NCI-H446 (cell line): ENCODE measurements at regions not wholly inside any gene's neighbourhood (a gene's known extent, or its start where the extent isn't known, plus 50 kb on each side); places are given as distances from the start of the nearest gene placed in this dataset.
"Not testable (repeated sequence)": the region's sequence is repeated elsewhere in the genome, so short reads cannot be mapped to it uniquely, and the experiment has no call there.

Source experiments
- DNase-seq, 2 experiments: peaks; one replicate each; lab custom pipeline; 2025; lab: John Stamatoyannopoulos, UW

DNA sequence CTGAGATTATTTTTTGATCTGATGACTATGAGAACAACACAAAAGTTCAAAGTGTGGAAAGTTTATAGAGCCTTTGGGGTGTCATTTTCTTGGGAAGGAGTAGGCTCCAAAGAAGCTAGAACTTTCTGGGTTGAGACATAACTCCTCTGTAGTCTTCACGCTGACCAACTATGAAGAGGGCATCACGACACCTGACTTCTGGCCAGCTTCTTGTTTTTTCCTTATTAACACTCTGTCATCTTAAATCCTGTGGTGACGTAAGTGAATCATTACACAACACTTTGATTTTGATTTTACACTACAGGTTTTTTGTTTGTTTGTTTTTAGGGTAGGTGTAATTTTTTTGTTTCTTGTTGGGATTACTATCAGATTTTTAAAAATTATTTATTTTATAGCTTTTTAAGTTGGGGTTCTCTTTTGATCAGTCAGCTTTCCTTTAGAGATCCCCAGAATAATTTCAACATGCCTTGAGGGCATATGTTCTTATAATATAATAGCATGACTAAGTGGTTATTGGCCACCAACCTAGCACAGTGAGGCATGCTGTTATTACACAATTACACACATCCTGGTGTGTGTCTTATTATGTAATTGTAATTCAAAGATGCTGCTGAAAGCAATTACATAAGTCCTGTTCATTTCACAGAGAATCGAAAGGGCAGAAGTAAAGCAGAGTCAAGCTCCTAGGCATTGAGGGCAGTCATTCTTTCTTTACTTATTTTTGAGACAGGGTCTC lies 281.6 kb upstream of the NOTCH2NLA start:
- not testable (repeated sequence) for DNase-seq

GRCh38 chr1:146504121-146504520 lies 275.3 kb upstream of the NOTCH2NLA start:
- DNase-seq: not testable (repeated sequence)

GRCh38 chr1:146487555-146487954 lies 258.7 kb upstream of the NOTCH2NLA start:
- not testable (repeated sequence) for DNase-seq

DNA sequence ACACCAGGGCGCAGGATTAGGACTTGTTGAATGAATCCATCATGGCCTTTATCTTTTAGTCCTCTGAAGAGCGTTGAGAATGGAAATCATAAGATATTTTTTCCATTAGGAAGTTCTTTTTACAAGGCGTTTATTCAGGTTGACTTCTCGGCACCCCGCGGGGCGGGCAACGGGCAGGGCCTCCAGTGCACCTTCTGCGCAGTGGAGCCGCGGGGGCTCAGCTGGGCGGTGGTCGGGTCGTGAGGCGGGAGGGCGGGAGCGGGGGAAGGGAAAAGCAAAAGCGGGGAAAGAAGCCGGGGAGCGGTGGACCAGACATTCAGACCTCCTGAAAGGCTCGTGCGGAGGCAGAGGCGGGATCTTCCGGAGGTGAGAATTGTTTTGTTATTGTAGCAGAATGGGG lies 258.3 kb upstream of the NOTCH2NLA start:
- DNase-seq: not testable (repeated sequence)

DNA sequence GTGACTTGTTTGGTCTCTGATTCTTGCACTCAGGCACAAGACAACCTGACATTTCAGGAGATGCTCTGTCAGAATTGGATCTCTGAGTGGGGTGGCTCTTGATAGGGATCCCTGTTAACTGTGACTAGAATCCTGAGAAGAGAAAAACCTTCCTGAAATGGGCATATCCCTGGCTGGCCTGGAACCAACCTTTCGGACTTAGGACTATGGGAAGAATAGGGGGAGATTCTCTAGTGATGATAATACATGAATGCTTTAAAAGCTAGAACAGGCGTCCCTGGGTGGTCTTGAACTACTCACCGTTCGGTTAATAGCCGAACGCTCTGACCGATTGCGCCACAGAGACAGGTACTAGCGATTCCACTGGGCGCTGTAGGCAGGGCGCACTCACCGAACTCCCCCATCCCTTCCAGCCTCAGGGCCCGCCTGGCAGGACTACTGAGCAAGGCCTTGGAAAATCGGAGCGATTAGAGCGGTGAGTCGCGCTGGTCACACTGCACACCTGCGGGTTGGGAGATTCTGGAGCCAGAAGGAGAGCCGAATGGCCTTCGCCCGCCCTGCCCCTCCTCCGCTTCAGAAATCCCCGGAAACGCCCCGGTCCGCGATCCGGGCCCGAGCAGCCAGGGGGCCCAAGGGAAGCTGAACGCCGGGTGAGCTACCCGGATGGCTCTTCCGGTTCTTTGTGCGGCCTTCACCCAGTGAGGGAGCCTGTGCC lies 257.6 kb upstream of the NOTCH2NLA start:
- DNase-seq: peak in 1 of 2 experiments; percentile 5

GRCh38 chr1:146484195-146484594 lies 255.4 kb upstream of the NOTCH2NLA start:
- not testable (repeated sequence) for DNase-seq

- DNase-seq: not testable (repeated sequence)
Measured at GRCh38 chr1:146479188-146479587, 250.4 kb upstream of the NOTCH2NLA start.

DNA sequence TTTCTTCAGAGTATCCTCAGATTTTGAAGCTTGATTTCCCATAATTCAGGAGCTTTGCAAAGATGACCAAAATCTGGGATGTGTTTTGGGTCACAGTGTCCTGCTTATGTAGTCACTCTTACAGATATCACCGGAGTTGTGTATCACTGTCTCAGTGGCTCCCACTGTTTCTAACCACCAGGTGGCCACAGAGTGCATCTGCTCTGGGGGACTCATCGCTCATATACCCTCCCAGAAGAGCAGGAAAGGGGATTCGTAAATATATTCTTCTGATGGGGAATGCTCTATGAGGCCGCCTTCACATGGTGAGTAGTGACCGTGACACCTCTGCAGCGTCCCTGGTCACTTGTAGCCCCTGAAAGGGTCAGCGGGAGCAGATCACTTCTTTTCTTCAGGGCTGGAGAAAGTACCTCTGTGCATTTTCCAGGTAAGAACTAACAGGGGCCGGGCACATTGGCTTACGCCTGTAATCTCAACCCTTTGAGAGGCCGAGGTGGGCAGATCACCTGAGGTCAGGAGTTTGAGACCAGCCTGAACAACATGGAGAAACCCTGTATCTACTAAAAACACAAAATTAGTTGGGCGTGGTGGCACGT lies 249.4 kb upstream of the NOTCH2NLA start:
- peak in 1 of 2 experiments; percentile 59 for DNase-seq

DNA sequence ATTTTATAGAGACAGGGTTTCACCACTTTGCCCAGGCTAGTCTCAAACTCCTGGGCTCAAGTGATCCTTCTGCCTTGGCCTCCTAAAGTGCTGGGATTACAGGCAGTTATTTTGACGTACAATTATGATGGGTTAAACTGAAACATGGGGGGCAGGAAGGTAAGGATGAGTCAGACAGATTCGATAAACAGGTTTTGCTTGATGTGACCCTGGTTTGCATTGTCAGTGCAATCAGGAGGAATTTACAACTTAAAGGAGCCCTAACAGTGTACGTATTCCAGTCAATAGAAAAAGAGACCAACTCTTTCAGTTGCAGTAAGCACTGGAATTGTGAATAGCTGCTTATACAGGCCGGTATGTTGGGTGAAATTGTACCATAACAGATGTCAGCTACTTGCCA lies 246.3 kb upstream of the NOTCH2NLA start:
- DNase-seq: not testable (repeated sequence)

DNA sequence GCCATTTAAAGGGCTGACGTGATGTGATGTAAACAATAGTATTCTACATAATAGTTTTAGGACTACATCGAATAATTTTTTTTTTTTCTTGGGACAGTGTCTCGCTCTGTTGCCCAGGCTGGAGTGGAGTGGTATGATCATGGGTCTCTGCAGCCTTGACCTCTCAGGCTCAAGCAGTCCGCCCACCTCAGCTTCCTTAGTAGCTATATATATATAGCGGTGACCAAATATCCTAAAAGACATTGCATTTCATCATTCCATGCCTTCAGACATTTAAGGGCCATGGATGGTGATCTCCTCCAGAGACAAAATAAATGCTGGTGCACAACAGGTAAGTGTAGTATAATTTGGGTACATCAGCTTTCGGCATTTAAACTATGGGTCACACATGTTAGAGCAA lies 245.4 kb upstream of the NOTCH2NLA start:
- DNase-seq: not testable (repeated sequence)

- DNase-seq: peak; percentile 54 to 87
Measured at GRCh38 chr1:146472192-146472861, 243.5 kb upstream of the NOTCH2NLA start.

DNA sequence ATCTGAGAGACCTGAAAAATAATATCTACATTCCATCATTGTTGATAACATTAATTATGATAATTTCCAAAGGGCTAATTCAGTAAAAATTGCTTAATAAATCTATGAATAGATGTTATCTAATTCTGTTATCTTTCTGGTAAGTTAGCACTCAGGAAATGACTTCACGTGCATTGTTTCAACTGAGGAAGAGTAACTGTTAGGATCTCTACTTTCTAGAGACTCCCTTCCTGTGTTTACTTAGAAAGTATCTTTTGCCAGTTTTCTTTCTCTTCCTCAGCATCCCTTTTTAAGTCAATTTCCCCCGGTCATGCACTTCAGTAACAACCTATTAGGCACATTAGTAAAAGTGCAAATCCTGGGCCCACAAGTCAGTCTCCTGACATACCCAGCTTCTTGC lies 231.1 kb upstream of the NOTCH2NLA start:
- DNase-seq: not testable (repeated sequence)

DNA sequence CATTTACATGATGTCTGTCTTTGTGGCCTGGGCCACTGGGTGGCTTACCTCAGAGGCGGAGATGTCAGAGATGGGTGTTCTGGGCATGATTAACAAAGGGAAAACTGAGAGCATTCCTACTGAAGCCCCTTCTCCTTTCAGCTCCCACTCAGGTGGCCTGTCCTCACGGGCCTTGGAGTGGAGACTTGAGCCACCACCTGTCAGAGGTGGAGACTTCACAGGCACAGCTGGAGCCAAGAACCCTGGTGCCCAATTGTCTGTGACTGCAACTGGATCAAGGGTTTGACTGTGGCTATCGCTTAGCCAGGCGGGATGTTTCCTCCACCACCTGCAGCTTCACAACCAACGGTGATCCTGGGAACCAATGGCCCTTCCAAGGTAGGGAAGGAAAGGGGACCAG lies 230.5 kb upstream of the NOTCH2NLA start:
- not testable (repeated sequence) for DNase-seq

GRCh38 chr1:146448877-146449246 lies 220.0 kb upstream of the NOTCH2NLA start:
- not testable (repeated sequence) for DNase-seq

GRCh38 chr1:146448212-146448876 lies 219.5 kb upstream of the NOTCH2NLA start:
- DNase-seq: not testable (repeated sequence)

GRCh38 chr1:146443871-146444222 lies 215.0 kb upstream of the NOTCH2NLA start:
- DNase-seq: not testable (repeated sequence)

- not testable (repeated sequence) for DNase-seq
Measured at GRCh38 chr1:146443088-146443870, 214.5 kb upstream of the NOTCH2NLA start.

DNA sequence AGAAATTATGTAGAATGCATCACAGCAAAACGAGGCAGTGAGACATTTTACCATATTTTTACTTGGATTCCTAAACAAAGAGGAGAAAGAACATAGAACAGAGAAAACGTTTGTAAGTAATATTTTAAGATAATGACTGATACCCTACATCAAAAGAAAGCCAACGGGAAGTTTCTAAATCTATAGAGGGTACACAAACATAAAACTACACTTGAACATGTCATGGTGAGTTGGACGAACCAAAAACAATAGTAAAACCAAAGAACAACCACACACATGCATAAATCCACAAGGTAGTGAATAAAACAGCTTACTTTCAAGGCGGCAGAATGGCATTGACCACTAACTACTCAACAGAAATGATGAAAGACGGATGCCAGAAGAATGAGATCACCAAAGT lies 209.7 kb upstream of the NOTCH2NLA start:
- DNase-seq: not testable (repeated sequence)

- DNase-seq: not testable (repeated sequence)
Measured at GRCh38 chr1:146416642-146417041, 187.8 kb upstream of the NOTCH2NLA start.

- DNase-seq: not testable (repeated sequence)
Measured at GRCh38 chr1:146415017-146415416, 186.2 kb upstream of the NOTCH2NLA start.

DNA sequence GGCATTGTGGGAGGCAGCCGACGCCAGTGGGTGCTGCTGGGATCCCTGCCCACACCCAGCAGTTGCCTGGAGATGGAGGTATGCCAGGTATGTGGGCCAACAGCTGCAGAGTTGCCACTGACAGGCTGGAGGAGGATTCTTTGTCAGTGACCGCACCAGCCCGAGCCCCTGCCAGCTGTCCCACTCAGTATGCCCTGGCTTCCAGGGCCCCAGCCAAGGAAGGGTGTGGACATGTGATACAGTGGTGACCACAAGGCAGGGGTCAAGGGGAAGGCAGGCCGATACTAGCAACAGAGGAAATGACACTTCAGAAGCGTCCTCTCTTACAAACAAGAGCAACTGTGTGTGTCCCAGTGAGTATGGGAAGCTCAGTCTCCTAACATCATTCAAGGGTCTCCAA lies 185.1 kb upstream of the NOTCH2NLA start:
- DNase-seq: not testable (repeated sequence)
